Vagina (tissue), 2 donors: ENCODE measurements at regions not wholly inside any gene's neighbourhood (a gene's known extent, or its start where the extent isn't known, plus 50 kb on each side); places are given as distances from the start of the nearest gene placed in this dataset.

Experiments
- DNase-seq, 2 donors: peaks; one replicate each; pipeline ENCODE4 v3.0.0-alpha.2; 2017; ENCODE audit errors: extremely low spot score in 2 of 2
- H3K27ac ChIP-seq: fragments of 200-600 bp; sonication (generic); one replicate; pipeline ENCODE4 v1.5.1; 2019
- H3K27me3 ChIP-seq: fragments of 200-600 bp; sonication (generic); one replicate; pipeline ENCODE4 v1.5.1; 2019
- H3K36me3 ChIP-seq, 2 donors: fragments of 200-600 bp; sonication (generic); one replicate each; pipeline ENCODE4 v1.5.1; 2017 to 2019
- H3K4me1 ChIP-seq: fragments of 200-600 bp; sonication (generic); one replicate; pipeline ENCODE4 v1.5.1; 2019
- H3K4me3 ChIP-seq, 2 donors: fragments of 200-600 bp; sonication (generic); 1 replicate in 1 of 2; 2 replicates in 1 of 2; pipeline ENCODE4 v1.5.1; 2016 to 2019
- H3K9me3 ChIP-seq: fragments of 200-600 bp; sonication (generic); one replicate; pipeline ENCODE4 v1.5.1; 2019
- POLR2A ChIP-seq, 2 donors: fragments of 450-650 bp; IDR thresholded peaks; one replicate each; pipeline ENCODE4 v1.6.1; 2017; ENCODE audit warnings: antibody characterized with exemption in 2 of 2, mild to moderate bottlenecking in 2 of 2, moderate library complexity in 2 of 2
- POLR2AphosphoS5 ChIP-seq, 2 donors: sonication (generic); formaldehyde crosslinking; IDR thresholded peaks; one replicate each; pipeline ENCODE4 v1.9.0; 2017; ENCODE audit warnings: antibody characterized with exemption in 2 of 2, mild to moderate bottlenecking in 2 of 2, low read depth in 1 of 2; ENCODE audit not compliant: insufficient read depth in 1 of 2
- intact Hi-C: fragments of 100-400 bp; cut with DNase I; formaldehyde crosslinking; loops from one replicate; pipeline ENCODE4 v1.15.1; 2023
- TF ChIP-seq, protein P1 (sequence below), 3 experiments: fragments of 450-650 bp in 2 of 3; fragments of 200-600 bp in 1 of 3; sonication (generic) in 1 of 3; IDR thresholded peaks; one replicate each; pipeline ENCODE4 v1.5.1; 2017 to 2019; ENCODE audit warnings: antibody characterized with exemption in 3 of 3, mild to moderate bottlenecking in 2 of 3, moderate library complexity in 2 of 3

DNA sequence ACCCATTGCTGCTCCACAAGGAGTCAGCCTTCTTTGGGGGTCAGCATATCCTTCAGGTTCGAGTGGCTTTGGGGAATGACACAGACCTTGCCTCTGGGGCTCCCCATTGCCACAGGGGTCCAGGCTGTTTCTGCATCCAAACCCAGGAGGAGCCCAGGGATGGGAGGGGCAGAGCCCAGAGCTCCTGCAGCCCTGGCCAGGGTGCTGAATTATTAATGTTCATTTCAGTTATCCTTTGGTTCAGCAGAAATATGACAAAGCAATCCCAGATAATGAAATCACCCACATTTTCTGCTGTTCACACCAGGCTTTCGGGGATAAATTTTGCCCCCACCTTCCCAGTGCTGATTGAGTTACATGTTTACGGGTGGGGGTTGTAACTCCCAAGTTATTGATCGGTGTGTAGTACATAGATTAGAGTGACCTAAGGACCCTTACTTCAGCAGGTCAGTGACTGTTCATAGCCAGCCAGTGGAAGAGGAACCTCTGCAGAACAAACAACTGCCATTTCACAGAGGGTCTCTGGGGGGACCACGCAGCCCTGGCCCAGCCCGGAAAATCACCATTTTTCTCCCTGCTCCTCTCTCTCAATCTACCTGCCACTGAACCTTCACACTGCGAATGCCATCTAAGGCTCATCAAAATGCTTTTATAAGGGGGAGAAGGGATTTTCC, 240.3 kb upstream of the N4BP1 start:
- H3K36me3 ChIP-seq: no peaks in the 10 kb centered on the region
- H3K27ac ChIP-seq: no peak overlapping the region
- no peaks in the 10 kb centered on the region for H3K4me1 ChIP-seq
- no peak for TF ChIP-seq POLR2AphosphoS5 (IDR thresholded peaks at IDR 0.05; ENCODE audit: insufficient read depth in 1 of 2, low read depth in 1 of 2)
- no peak for TF ChIP-seq POLR2A (IDR thresholded peaks at IDR 0.05)
- TF ChIP-seq, protein P1, sequence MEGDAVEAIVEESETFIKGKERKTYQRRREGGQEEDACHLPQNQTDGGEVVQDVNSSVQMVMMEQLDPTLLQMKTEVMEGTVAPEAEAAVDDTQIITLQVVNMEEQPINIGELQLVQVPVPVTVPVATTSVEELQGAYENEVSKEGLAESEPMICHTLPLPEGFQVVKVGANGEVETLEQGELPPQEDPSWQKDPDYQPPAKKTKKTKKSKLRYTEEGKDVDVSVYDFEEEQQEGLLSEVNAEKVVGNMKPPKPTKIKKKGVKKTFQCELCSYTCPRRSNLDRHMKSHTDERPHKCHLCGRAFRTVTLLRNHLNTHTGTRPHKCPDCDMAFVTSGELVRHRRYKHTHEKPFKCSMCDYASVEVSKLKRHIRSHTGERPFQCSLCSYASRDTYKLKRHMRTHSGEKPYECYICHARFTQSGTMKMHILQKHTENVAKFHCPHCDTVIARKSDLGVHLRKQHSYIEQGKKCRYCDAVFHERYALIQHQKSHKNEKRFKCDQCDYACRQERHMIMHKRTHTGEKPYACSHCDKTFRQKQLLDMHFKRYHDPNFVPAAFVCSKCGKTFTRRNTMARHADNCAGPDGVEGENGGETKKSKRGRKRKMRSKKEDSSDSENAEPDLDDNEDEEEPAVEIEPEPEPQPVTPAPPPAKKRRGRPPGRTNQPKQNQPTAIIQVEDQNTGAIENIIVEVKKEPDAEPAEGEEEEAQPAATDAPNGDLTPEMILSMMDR (IDR thresholded peaks at IDR 0.05): no peak
- H3K27me3 ChIP-seq: no peaks in the 10 kb centered on the region
- no peak for DNase-seq
- no peaks in the 10 kb centered on the region for H3K9me3 ChIP-seq
- H3K4me3 ChIP-seq: no peak overlapping the region
- intact Hi-C loops: no loop called here

DNA sequence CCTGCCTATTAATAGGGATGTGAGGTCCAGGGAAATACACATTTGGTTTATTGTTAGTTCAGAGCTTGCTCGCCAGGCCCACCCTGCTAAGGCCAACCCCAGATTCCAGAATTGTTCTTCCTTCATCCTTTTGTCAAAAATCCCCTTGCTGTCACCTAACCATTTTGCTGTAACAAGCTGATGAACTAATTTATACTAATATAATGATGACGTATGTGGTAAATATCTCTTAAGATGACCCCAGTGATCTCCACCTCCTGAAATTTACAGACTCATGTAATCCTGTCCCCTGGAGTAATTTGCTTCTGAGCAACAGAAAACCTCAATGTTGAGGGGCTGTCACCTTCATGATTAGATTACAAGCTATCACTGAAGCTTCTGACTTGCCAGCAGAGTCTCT, 236.3 kb upstream of the N4BP1 start:
- H3K4me1 ChIP-seq: no peaks in the 10 kb centered on the region
- H3K27me3 ChIP-seq: no peaks in the 10 kb centered on the region
- no peak for DNase-seq
- H3K27ac ChIP-seq: no peak overlapping the region
- no peaks in the 10 kb centered on the region for H3K36me3 ChIP-seq
- TF ChIP-seq POLR2A (IDR thresholded peaks at IDR 0.05) (no peak), POLR2AphosphoS5 (IDR thresholded peaks at IDR 0.05; ENCODE audit: insufficient read depth in 1 of 2, low read depth in 1 of 2) (no peak)
- TF ChIP-seq, protein P1 (IDR thresholded peaks at IDR 0.05): no peak
- intact Hi-C loops: no loop called here
- H3K4me3 ChIP-seq: no peak overlapping the region
- no peaks in the 10 kb centered on the region for H3K9me3 ChIP-seq

DNA sequence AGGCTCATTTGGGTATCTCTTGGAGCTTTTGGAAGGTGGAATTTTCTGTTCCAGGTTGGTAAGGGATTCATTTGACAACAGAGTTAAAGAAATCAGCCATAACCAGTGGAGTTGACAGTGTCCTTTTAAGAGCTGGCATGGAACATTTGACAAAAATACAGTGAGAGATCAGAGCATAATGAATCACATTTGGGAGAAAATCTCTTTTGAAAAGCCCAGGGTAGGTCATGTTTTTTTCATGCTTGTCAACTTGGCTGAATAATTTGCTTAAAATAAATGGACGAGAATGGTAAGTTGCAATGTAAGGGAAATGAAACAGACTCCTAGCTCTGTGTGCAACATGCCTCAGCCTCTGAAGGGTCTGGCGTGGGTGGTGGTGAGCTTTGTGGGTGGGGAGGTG, 235.3 kb upstream of the N4BP1 start:
- intact Hi-C loops: no loop called here
- Histone ChIP-seq H3K27me3 (no peaks in the 10 kb centered on the region), H3K4me3 (no peak overlapping the region), H3K4me1 (no peaks in the 10 kb centered on the region), H3K27ac (no peak overlapping the region), H3K9me3 (no peaks in the 10 kb centered on the region), H3K36me3 (no peaks in the 10 kb centered on the region)
- no peak for DNase-seq
- TF ChIP-seq, protein P1 (IDR thresholded peaks at IDR 0.05): no peak

DNA sequence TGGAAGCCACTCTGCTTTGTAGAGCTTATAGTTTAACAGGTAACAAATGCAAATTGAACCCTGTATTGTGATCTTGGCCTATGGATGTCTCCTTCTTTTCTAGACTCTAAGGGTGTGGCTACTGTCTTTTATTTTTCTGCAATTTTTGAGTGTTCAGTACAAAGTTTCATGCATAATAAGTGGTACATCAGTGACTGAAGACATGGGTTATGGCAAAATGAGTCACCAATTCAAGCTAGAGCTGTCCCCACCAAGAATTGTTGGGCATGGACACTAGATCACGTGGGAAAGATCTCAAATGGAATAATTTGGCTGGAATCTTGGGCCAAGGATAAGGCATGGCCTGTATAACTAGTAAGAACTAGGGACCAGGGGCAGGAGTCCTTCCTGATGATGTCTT, 228.4 kb upstream of the N4BP1 start:
- no peak for TF ChIP-seq POLR2AphosphoS5 (IDR thresholded peaks at IDR 0.05; ENCODE audit: insufficient read depth in 1 of 2, low read depth in 1 of 2)
- TF ChIP-seq, protein P1 (IDR thresholded peaks at IDR 0.05): no peak
- H3K4me3 ChIP-seq: no peak overlapping the region
- no peaks in the 10 kb centered on the region for H3K27me3 ChIP-seq
- no peak overlapping the region for H3K27ac ChIP-seq
- no peaks in the 10 kb centered on the region for H3K9me3 ChIP-seq
- intact Hi-C loops: no loop called here
- no peak for DNase-seq
- H3K4me1 ChIP-seq: no peaks in the 10 kb centered on the region
- no peaks in the 10 kb centered on the region for H3K36me3 ChIP-seq

DNA sequence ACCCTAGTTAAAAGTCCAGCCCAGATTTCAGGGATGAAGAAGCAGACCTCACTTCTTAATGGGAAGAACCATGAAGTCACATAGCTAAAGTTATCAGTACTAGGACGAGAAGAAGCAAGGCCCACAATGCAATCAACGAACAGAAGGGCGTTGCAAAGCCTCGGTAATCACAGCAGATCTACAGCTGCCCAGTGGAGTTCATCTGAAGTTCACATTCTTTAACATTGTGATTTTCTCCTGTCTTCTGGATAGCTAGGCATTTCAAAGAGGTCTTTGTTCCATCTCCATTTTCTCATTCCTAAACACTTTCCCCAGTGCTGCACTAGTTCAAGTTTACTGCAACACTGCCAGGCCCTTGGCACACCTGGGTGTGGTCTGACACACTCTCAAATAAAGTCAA, 226.7 kb upstream of the N4BP1 start:
- Histone ChIP-seq H3K27ac (no peak overlapping the region), H3K4me3 (no peak overlapping the region), H3K9me3 (no peaks in the 10 kb centered on the region), H3K27me3 (no peaks in the 10 kb centered on the region), H3K36me3 (no peaks in the 10 kb centered on the region), H3K4me1 (no peaks in the 10 kb centered on the region)
- TF ChIP-seq, protein P1 (IDR thresholded peaks at IDR 0.05): no peak
- TF ChIP-seq POLR2A (IDR thresholded peaks at IDR 0.05) (no peak), POLR2AphosphoS5 (IDR thresholded peaks at IDR 0.05; ENCODE audit: insufficient read depth in 1 of 2, low read depth in 1 of 2) (no peak)
- no peak for DNase-seq
- intact Hi-C loops: no loop called here
